ENCODE measurements at regions not wholly inside any gene's neighbourhood (a gene's known extent, or its start where the extent isn't known, plus 50 kb on each side); places are given as distances from the start of the nearest gene placed in this dataset.

GRCh38 chr1:245062741-245063305 is 92.0 kb upstream of the KIF26B start:
- TF ChIP-seq CTCF (IDR thresholded peaks at IDR 0.05; ENCODE audit: extremely low read depth in 1 of 2, insufficient read depth in 1 of 2, low read depth in 1 of 2, low read length in 2 of 2) (no peak), POLR2A (IDR thresholded peaks at IDR 0.05; ENCODE audit: low read depth, low read length) (no peak), POLR2AphosphoS5 (IDR thresholded peaks at IDR 0.05; ENCODE audit: insufficient read depth, low read depth, low read length) (no peak), EZH2 (IDR thresholded peaks at IDR 0.05; ENCODE audit: borderline replicate concordance, low read depth, low read length, severe bottlenecking) (no peak), FOS (IDR thresholded peaks at IDR 0.05; ENCODE audit: borderline replicate concordance, insufficient read depth, low read length) (no peak), JUN (IDR thresholded peaks at IDR 0.05; ENCODE audit: borderline replicate concordance, insufficient read depth, insufficient read length, low read depth) (no peak), MAX (IDR thresholded peaks at IDR 0.05; ENCODE audit: insufficient read depth, insufficient read length) (no peak)
